ENCODE measurements at regions not wholly inside any gene's neighbourhood (a gene's known extent, or its start where the extent isn't known, plus 50 kb on each side); places are given as distances from the start of the nearest gene placed in this dataset.

- TF ChIP-seq CTCF (IDR thresholded peaks at IDR 0.05) (no peak), POLR2A (IDR thresholded peaks at IDR 0.05) (no peak), POLR2AphosphoS5 (IDR thresholded peaks at IDR 0.05) (no peak)
Observed at GRCh38 chr1:65526049-65526556, 105.6 kb downstream of the LEPR start.

All from prostate gland (tissue), 2 donors.